Epithelial cell of proximal tubule (primary cell): ENCODE measurements at regions not wholly inside any gene's neighbourhood (a gene's known extent, or its start where the extent isn't known, plus 50 kb on each side); places are given as distances from the start of the nearest gene placed in this dataset.
"Not testable (repeated sequence)": the region's sequence is repeated elsewhere in the genome, so short reads cannot be mapped to it uniquely, and the experiment has no call there.

Source experiments
- DNase-seq: peaks from one replicate; pipeline ENCODE4 v3.0.0-alpha.2; 2011; ENCODE audit warnings: low read depth
- H3K4me3 ChIP-seq: 2 replicates; pipeline ENCODE4 v1.5.1; 2011; ENCODE audit warnings: low read depth, mild to moderate bottlenecking, low read length
- TF ChIP-seq, protein P1 (sequence below): conservative IDR thresholded peaks from 2 replicates; pipeline ENCODE4 v1.5.1; 2012; ENCODE audit warnings: low read depth, mild to moderate bottlenecking, low read length

DNA sequence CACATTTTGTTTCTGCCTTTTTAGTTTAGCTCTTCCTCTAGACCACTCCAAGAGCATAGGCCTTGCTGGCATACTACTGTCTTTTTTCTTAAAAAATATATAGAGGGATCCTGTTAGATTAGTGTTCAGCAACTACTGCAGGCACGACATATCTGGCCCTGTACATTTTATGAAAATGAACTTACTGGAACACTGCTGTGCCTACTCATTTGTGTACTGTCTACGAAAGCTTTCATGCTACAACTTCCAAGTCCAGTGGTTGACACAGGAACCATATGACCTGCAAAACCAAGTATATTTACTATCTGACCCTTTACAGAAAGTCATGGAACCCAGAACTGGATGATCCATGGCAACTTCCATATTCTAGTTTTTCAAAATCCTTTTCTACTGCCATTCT lies 66.6 kb upstream of the SPTLC3 start:
- TF ChIP-seq, protein P1, sequence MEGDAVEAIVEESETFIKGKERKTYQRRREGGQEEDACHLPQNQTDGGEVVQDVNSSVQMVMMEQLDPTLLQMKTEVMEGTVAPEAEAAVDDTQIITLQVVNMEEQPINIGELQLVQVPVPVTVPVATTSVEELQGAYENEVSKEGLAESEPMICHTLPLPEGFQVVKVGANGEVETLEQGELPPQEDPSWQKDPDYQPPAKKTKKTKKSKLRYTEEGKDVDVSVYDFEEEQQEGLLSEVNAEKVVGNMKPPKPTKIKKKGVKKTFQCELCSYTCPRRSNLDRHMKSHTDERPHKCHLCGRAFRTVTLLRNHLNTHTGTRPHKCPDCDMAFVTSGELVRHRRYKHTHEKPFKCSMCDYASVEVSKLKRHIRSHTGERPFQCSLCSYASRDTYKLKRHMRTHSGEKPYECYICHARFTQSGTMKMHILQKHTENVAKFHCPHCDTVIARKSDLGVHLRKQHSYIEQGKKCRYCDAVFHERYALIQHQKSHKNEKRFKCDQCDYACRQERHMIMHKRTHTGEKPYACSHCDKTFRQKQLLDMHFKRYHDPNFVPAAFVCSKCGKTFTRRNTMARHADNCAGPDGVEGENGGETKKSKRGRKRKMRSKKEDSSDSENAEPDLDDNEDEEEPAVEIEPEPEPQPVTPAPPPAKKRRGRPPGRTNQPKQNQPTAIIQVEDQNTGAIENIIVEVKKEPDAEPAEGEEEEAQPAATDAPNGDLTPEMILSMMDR: no peak
- no peak for DNase-seq
- H3K4me3 ChIP-seq: no peak overlapping the region

DNA sequence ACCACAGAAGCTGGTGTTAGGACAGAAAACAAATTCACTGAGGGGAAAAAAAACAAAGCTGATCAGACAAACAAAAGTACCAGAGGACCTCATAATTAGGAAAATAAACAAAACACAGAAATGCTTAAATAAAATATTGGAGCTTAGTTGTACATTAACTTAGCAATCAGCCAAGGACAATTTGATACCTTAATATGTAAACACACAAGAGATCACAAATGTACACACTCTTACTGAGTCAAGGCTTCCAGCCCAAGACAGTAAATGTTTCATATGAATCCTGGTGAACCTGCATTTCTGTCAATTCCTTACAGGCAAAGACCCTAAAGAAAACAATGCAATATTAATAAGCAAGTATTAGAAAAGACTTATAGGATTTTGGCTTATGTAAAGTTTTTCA lies 62.0 kb upstream of the SPTLC3 start:
- no peak overlapping the region for H3K4me3 ChIP-seq
- DNase-seq: no peak
- TF ChIP-seq, protein P1: no peak

GRCh38 chr20:12947691-12948090 lies 61.1 kb upstream of the SPTLC3 start:
- no peak for DNase-seq
- H3K4me3 ChIP-seq: no peak overlapping the region
- TF ChIP-seq, protein P1: no peak

DNA sequence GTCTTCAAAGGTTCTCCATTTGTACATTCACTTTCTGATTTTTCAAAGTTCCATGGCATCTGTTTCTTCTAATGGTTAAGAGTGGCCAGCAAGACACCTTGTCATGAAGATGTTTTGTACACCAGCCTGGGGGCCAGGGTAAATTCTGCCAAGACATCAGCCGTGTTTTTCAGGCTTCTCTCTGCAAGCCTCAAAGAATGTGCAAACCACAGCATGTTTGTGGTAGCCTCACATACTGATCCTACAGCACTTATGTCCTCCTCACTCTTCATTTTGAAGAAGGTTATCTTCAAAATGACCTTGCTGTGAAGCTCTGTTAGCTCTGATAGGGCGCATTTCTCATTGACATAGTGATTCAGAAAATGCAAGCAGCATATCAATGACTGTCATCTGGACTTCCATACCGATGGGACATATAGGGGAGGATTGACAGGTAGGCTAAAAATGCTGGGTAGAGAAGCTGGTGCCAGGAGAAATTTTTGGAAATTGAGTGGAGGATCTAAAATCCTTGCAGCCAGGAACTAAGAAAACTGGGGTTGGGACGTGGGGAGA lies 59.3 kb upstream of the SPTLC3 start:
- TF ChIP-seq, protein P1: no peak
- H3K4me3 ChIP-seq: no peak overlapping the region
- no peak for DNase-seq

GRCh38 chr20:12954254-12954653 lies 54.5 kb upstream of the SPTLC3 start:
- not testable (repeated sequence) for DNase-seq, H3K4me3 ChIP-seq

- H3K4me3 ChIP-seq: no peak overlapping the region
- TF ChIP-seq, protein P1: no peak
- no peak for DNase-seq
These were observed 53.2 kb upstream of the SPTLC3 start for GRCh38 chr20:12955611-12956010.

GRCh38 chr20:12956303-12956702 lies 52.5 kb upstream of the SPTLC3 start:
- no peak overlapping the region for H3K4me3 ChIP-seq
- no peak for DNase-seq
- TF ChIP-seq, protein P1: no peak
